ENCODE measurements at regions not wholly inside any gene's neighbourhood (a gene's known extent, or its start where the extent isn't known, plus 50 kb on each side); places are given as distances from the start of the nearest gene placed in this dataset.

DNA sequence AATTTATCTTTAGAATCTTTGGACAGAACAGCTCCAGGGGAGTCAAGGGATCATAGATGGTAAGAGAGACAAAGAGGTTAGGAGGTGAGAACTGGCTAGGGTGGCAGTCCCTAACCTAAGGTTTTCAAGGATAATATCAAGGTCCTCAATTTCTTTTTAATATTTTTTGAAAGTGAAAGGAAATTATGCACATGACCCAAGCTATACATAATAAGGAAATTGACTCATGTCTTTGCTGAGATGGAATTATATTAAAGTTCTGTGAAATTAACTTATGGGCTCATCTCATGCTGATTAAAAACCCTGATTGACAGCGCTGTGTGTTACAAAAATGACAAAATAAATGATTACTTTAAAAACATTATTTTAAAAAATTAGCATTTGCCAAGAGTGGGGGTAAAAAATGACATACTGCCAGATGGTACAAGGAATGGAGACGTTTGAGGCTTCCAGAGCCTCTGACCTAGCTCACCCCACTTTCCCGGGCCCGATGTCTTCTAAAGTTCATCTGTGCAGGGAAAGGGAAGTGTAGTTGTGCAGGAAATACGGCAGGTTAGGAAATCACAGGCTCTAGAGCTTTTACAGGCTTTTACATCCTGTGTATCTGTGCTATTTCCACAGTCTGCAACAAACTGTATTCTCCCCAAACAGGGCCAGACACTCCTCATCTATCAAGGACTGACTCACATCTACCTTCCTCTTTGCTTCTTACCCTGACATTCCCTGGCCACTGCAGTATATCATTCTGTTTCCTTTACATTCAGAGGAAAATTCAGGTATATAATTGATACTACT lies 185.6 kb upstream of the PRSS58 start:
- Histone ChIP-seq H3K4me1 (peaks cover 0 to 63% (median 21%) of the 10 kb centered on the region in 6 donors), H3K27ac (peak overlapping the region in 1 of 8 donors; percentile 51), H3K4me3 (no peak overlapping the region), H3K9me3 (no peaks in the 10 kb centered on the region), H3K27me3 (replicated peaks in 1 of 7) (peaks cover 0 to 4% (median 0%) of the 10 kb centered on the region in 7 donors), H3K36me3 (no peaks in the 10 kb centered on the region)
- intact Hi-C loops (cut with DNase I; ENCODE audit: low total_unique reads), result no loop called here
- DNase-seq, result no peak
- no peak for TF ChIP-seq POLR2A (IDR thresholded peaks at IDR 0.05)
- TF ChIP-seq POLR2AphosphoS5 (IDR thresholded peaks at IDR 0.05), result no peak
- TF ChIP-seq, protein P1, sequence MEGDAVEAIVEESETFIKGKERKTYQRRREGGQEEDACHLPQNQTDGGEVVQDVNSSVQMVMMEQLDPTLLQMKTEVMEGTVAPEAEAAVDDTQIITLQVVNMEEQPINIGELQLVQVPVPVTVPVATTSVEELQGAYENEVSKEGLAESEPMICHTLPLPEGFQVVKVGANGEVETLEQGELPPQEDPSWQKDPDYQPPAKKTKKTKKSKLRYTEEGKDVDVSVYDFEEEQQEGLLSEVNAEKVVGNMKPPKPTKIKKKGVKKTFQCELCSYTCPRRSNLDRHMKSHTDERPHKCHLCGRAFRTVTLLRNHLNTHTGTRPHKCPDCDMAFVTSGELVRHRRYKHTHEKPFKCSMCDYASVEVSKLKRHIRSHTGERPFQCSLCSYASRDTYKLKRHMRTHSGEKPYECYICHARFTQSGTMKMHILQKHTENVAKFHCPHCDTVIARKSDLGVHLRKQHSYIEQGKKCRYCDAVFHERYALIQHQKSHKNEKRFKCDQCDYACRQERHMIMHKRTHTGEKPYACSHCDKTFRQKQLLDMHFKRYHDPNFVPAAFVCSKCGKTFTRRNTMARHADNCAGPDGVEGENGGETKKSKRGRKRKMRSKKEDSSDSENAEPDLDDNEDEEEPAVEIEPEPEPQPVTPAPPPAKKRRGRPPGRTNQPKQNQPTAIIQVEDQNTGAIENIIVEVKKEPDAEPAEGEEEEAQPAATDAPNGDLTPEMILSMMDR (IDR thresholded peaks at IDR 0.05 in 8 of 11, conservative IDR thresholded peaks at IDR 0.05 in 3 of 11), result no peak
- 22 to 30% (median 23%) methylated on average over 5 of the region's 5 CpGs for WGBS, 5 donors

DNA sequence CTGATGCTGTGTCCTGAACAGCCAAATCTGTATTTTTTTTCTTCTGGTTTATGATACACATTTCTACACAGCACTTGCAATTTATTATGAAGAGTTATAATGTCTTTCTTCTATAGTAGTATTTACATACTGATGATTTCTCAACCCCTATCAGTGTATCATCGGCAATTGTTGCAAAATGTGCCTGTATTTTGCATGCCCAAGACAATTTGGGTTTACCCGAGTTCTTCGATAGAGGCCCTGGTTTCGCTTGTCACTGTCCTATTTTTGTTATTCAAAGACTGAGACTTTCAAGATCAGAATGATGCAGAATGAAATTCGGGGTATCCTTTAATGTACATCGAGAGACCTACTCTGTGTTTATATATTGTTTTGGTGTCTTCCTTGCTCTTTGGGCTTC lies 184.5 kb upstream of the PRSS58 start:
- H3K27ac ChIP-seq, result peak overlapping the region in 1 of 8 donors; percentile 51

DNA sequence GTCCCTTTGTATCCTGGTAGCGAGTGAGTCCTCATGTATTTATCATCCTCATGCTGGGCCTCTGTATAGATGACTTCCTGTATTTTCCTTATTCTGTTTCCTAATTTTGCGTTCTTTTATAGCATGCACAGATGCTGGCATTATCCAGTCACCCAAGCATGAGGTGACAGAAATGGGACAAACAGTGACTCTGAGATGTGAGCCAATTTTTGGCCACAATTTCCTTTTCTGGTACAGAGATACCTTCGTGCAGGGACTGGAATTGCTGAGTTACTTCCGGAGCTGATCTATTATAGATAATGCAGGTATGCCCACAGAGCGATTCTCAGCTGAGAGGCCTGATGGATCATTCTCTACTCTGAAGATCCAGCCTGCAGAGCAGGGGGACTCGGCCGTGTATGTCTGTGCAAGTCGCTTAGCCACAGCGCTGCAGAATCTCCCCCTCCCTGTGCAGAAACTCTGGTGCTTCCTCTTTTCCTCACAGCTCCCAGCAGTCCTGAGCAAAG lies 183.1 kb upstream of the PRSS58 start:
- H3K4me3 ChIP-seq, result no peak overlapping the region
- TF ChIP-seq, protein P1 (IDR thresholded peaks at IDR 0.05 in 8 of 11, conservative IDR thresholded peaks at IDR 0.05 in 3 of 11), result no peak
- TF ChIP-seq POLR2AphosphoS5 (IDR thresholded peaks at IDR 0.05) (no peak), POLR2A (IDR thresholded peaks at IDR 0.05) (no peak)
- 25 to 38% (median 28%) methylated on average over 9 of the region's 9 CpGs for WGBS, 5 donors
- peaks cover 0 to 63% (median 21%) of the 10 kb centered on the region in 6 donors for H3K4me1 ChIP-seq
- peak overlapping the region in 3 of 8 donors; percentile 14 to 30 (median 30) for H3K27ac ChIP-seq
- intact Hi-C loops (cut with DNase I; ENCODE audit: low total_unique reads), result no loop called here
- no peaks in the 10 kb centered on the region for H3K36me3 ChIP-seq
- peaks cover 0 to 5% (median 0%) of the 10 kb centered on the region in 7 donors for H3K27me3 ChIP-seq (replicated peaks in 1 of 7)
- DNase-seq, result no peak
- H3K9me3 ChIP-seq, result no peaks in the 10 kb centered on the region

More for the DNA sequence above, 184.5 kb upstream of the PRSS58 start:
- Histone ChIP-seq H3K4me3 (no peak overlapping the region), H3K36me3 (no peaks in the 10 kb centered on the region), H3K9me3 (no peaks in the 10 kb centered on the region), H3K27me3 (replicated peaks in 1 of 7) (peaks cover 0 to 5% (median 0%) of the 10 kb centered on the region in 7 donors), H3K4me1 (peaks cover 0 to 63% (median 21%) of the 10 kb centered on the region in 6 donors)
- TF ChIP-seq POLR2AphosphoS5 (IDR thresholded peaks at IDR 0.05), result no peak
- TF ChIP-seq POLR2A (IDR thresholded peaks at IDR 0.05), result no peak
- TF ChIP-seq, protein P1 (IDR thresholded peaks at IDR 0.05 in 8 of 11, conservative IDR thresholded peaks at IDR 0.05 in 3 of 11), result no peak
- 50 to 84% (median 60%) methylated on average over 6 of the region's 6 CpGs for WGBS, 5 donors
- intact Hi-C loops (cut with DNase I; ENCODE audit: low total_unique reads), result no loop called here
- DNase-seq, result no peak

DNA sequence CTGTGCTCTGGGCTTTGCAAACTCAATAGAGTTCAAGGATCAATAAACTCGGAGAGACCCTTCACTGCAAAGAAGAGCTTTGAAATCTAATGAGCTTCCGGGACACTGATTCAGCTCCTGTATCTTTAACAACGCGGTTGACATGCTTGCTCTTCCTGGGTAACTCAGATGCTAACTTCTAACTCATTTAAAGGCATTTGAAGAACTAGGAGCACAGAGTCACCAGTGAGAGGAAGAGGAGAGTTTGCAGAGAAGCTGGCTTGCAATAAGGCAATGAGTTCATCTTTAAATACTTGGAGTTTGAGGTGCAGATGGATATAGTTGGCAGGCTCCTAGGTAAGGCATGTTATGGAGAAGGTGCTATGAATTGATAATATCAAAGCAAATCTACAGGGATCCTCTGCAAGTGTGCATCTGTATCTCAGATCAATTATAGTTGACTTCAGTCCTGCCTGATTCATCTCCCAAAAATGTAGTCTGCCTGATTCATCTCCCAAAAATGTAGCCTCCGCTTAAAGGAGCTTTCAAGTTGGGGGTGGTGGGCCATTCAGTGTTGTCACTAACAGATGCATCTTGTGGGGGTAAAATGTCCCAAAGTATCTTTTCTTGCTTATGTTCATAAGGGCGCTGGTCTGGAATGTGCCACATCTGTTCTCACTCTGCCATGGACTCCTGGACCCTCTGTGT lies 182.5 kb upstream of the PRSS58 start:
- TF ChIP-seq POLR2A (IDR thresholded peaks at IDR 0.05) (no peak), POLR2AphosphoS5 (IDR thresholded peaks at IDR 0.05) (no peak)
- TF ChIP-seq, protein P1 (IDR thresholded peaks at IDR 0.05 in 8 of 11, conservative IDR thresholded peaks at IDR 0.05 in 3 of 11), result no peak
- intact Hi-C loops (cut with DNase I; ENCODE audit: low total_unique reads), result no loop called here

More for the DNA sequence above, 182.5 kb upstream of the PRSS58 start:
- 73 to 82% (median 78%) methylated on average over 6 of the region's 6 CpGs for WGBS, 5 donors
- H3K27ac ChIP-seq, result peak overlapping the region in 2 of 8 donors; percentile 14 to 30
- no peak for DNase-seq
- H3K9me3 ChIP-seq, result no peaks in the 10 kb centered on the region
- H3K4me1 ChIP-seq, result peaks cover 0 to 63% (median 21%) of the 10 kb centered on the region in 6 donors
- H3K4me3 ChIP-seq, result no peak overlapping the region
- no peaks in the 10 kb centered on the region for H3K36me3 ChIP-seq
- H3K27me3 ChIP-seq (replicated peaks in 1 of 7), result peaks cover 0 to 5% (median 0%) of the 10 kb centered on the region in 7 donors

All from spleen (tissue), 11 donors.